SIG-M5 (cell line): ENCODE measurements at regions not wholly inside any gene's neighbourhood (a gene's known extent, or its start where the extent isn't known, plus 50 kb on each side); places are given as distances from the start of the nearest gene placed in this dataset.

Source experiments
- DNase-seq: peaks from one replicate; lab custom pipeline; 2025; lab: John Stamatoyannopoulos, UW

- no peak for DNase-seq
These were observed 101.5 kb upstream of the ADGRL2 start for GRCh38 chr1:81699234-81699633.

GRCh38 chr1:81695741-81696140 lies 105.0 kb upstream of the ADGRL2 start:
- no peak for DNase-seq

GRCh38 chr1:81693316-81693715 lies 107.4 kb upstream of the ADGRL2 start:
- DNase-seq: no peak

- DNase-seq: no peak
These were observed 109.9 kb upstream of the ADGRL2 start for GRCh38 chr1:81690676-81691453.

GRCh38 chr1:81689531-81689941 lies 111.2 kb upstream of the ADGRL2 start:
- no peak for DNase-seq

GRCh38 chr1:81682490-81682889 lies 118.2 kb upstream of the ADGRL2 start:
- DNase-seq: no peak

GRCh38 chr1:81681601-81682266 lies 119.0 kb upstream of the ADGRL2 start:
- no peak for DNase-seq

GRCh38 chr1:81681114-81681513 lies 119.6 kb upstream of the ADGRL2 start:
- no peak for DNase-seq

GRCh38 chr1:81679942-81680341 lies 120.8 kb upstream of the ADGRL2 start:
- no peak for DNase-seq

- no peak for DNase-seq
These were observed 122.0 kb upstream of the ADGRL2 start for GRCh38 chr1:81678779-81679178.

GRCh38 chr1:81672766-81673165 lies 128.0 kb upstream of the ADGRL2 start:
- DNase-seq: no peak

GRCh38 chr1:81671038-81671437 lies 129.7 kb upstream of the ADGRL2 start:
- no peak for DNase-seq

- no peak for DNase-seq
These were observed 130.4 kb upstream of the ADGRL2 start for GRCh38 chr1:81670286-81670685.

GRCh38 chr1:81666586-81666985 lies 134.1 kb upstream of the ADGRL2 start:
- DNase-seq: no peak

- DNase-seq: no peak
These were observed 136.4 kb upstream of the ADGRL2 start for GRCh38 chr1:81664341-81664740.

- DNase-seq: no peak
These were observed 137.7 kb upstream of the ADGRL2 start for GRCh38 chr1:81662913-81663526.

GRCh38 chr1:81660286-81660685 lies 140.4 kb upstream of the ADGRL2 start:
- no peak for DNase-seq

GRCh38 chr1:81654657-81655056 lies 146.1 kb upstream of the ADGRL2 start:
- DNase-seq: no peak

- DNase-seq: no peak
These were observed 146.6 kb upstream of the ADGRL2 start for GRCh38 chr1:81654147-81654546.

GRCh38 chr1:81650776-81651175 lies 150.0 kb upstream of the ADGRL2 start:
- no peak for DNase-seq

- no peak for DNase-seq
These were observed 164.9 kb upstream of the ADGRL2 start for GRCh38 chr1:81635816-81636215.

GRCh38 chr1:81634294-81634693 lies 166.4 kb upstream of the ADGRL2 start:
- no peak for DNase-seq

GRCh38 chr1:81619156-81619555 lies 181.6 kb upstream of the ADGRL2 start:
- DNase-seq: no peak
